MM.1S (cell line): ENCODE measurements at regions not wholly inside any gene's neighbourhood (a gene's known extent, or its start where the extent isn't known, plus 50 kb on each side); places are given as distances from the start of the nearest gene placed in this dataset.

Experiments used
- DNase-seq: peaks from one replicate; pipeline ENCODE4 v3.0.0-alpha.2; 2015
- H2AFZ ChIP-seq: fragments of 300-600 bp; sonication (generic); 2 replicates; pipeline ENCODE4 v1.6.0; 2016; ENCODE audit warnings: antibody characterized with exemption, low read length
- H3F3A ChIP-seq: fragments of 300-600 bp; sonication (generic); 2 replicates; pipeline ENCODE4 v1.6.1; 2016; ENCODE audit warnings: mild to moderate bottlenecking, antibody characterized with exemption, low read length, moderate library complexity, mixed read lengths; ENCODE audit not compliant: insufficient read depth
- H3K27ac ChIP-seq: fragments of 300-600 bp; sonication (generic); 2 replicates; pipeline ENCODE4 v1.5.1; 2016; ENCODE audit warnings: mild to moderate bottlenecking, low read length
- H3K27me3 ChIP-seq: fragments of 300-600 bp; sonication (generic); replicated peaks from 2 replicates; pipeline ENCODE4 v1.6.0; 2016; ENCODE audit warnings: low read length; ENCODE audit not compliant: insufficient read depth
- H3K36me3 ChIP-seq: fragments of 300-600 bp; sonication (generic); replicated peaks from 2 replicates; pipeline ENCODE4 v1.6.1; 2016; ENCODE audit warnings: mild to moderate bottlenecking, low read length, mixed read lengths; ENCODE audit not compliant: insufficient read depth
- H3K4me1 ChIP-seq: fragments of 300-600 bp; sonication (generic); 2 replicates; pipeline ENCODE4 v1.6.1; 2016; ENCODE audit warnings: low read length, mixed read lengths
- H3K4me2 ChIP-seq: fragments of 300-600 bp; sonication (generic); 2 replicates; pipeline ENCODE4 v1.6.0; 2016; ENCODE audit warnings: low read depth, low read length
- H3K4me3 ChIP-seq: fragments of 300-600 bp; sonication (generic); 2 replicates; pipeline ENCODE4 v1.5.1; 2016; ENCODE audit warnings: low read length, mixed read lengths
- H3K79me2 ChIP-seq: fragments of 300-600 bp; sonication (generic); 2 replicates; pipeline ENCODE4 v1.6.1; 2016; ENCODE audit warnings: mixed run types, low read length, mixed read lengths
- H3K9ac ChIP-seq: fragments of 300-600 bp; sonication (generic); 2 replicates; pipeline ENCODE4 v1.6.1; 2016; ENCODE audit warnings: low read length, mixed read lengths
- H3K9me2 ChIP-seq: fragments of 300-600 bp; sonication (generic); replicated peaks from 2 replicates; pipeline ENCODE4 v1.6.1; 2016; ENCODE audit warnings: mild to moderate bottlenecking, low read length, mixed read lengths; ENCODE audit not compliant: insufficient read depth
- H3K9me3 ChIP-seq: fragments of 300-600 bp; sonication (generic); replicated peaks from 2 replicates; pipeline ENCODE4 v1.6.1; 2016; ENCODE audit warnings: mild to moderate bottlenecking, low read length, mixed read lengths; ENCODE audit not compliant: insufficient read depth
- H4K20me1 ChIP-seq: fragments of 300-600 bp; sonication (generic); 2 replicates; pipeline ENCODE4 v1.6.1; 2016; ENCODE audit warnings: mild to moderate bottlenecking, low read length, moderate library complexity, mixed read lengths; ENCODE audit not compliant: insufficient read depth
- EZH2 ChIP-seq: fragments of 300-600 bp; sonication (generic); optimal IDR thresholded peaks from 2 replicates; pipeline ENCODE3; 2017; ENCODE audit warnings: low read depth, mild to moderate bottlenecking, antibody characterized with exemption, low read length, mixed read lengths
- EZH2phosphoT487 ChIP-seq: fragments of 300-600 bp; sonication (generic); IDR thresholded peaks from 2 replicates; pipeline ENCODE4 v1.6.1; 2018; ENCODE audit warnings: antibody characterized with exemption, low read length
- TF ChIP-seq, protein P1 (sequence below): fragments of 300-600 bp; sonication (generic); IDR thresholded peaks from 2 replicates; pipeline ENCODE4 v1.5.1; 2016; ENCODE audit warnings: antibody characterized with exemption, low read length, mixed read lengths

DNA sequence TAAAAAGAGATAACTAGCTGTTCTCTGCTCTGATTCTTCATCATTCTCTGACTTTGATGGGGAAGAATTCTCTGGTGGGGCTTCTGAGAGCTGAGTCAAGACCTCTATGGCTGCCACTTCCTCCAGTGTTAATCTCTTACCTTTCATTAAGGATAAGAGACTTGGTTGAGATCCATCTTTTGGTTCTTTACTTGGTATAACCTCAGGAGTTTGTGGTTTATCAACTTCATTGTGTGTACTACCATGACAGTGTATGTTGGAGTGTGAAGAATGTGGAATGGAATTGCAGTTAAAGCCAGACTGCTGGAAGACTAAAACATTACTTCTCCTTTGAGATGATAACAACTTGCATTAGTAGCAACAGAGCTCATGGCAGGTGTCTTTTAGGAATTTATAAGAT is 222.0 kb downstream of the SLITRK5 start:
- DNase-seq: no peak
- H3K79me2 ChIP-seq: no peaks in the 10 kb centered on the region
- no peaks in the 10 kb centered on the region for H3F3A ChIP-seq
- TF ChIP-seq, protein P1, sequence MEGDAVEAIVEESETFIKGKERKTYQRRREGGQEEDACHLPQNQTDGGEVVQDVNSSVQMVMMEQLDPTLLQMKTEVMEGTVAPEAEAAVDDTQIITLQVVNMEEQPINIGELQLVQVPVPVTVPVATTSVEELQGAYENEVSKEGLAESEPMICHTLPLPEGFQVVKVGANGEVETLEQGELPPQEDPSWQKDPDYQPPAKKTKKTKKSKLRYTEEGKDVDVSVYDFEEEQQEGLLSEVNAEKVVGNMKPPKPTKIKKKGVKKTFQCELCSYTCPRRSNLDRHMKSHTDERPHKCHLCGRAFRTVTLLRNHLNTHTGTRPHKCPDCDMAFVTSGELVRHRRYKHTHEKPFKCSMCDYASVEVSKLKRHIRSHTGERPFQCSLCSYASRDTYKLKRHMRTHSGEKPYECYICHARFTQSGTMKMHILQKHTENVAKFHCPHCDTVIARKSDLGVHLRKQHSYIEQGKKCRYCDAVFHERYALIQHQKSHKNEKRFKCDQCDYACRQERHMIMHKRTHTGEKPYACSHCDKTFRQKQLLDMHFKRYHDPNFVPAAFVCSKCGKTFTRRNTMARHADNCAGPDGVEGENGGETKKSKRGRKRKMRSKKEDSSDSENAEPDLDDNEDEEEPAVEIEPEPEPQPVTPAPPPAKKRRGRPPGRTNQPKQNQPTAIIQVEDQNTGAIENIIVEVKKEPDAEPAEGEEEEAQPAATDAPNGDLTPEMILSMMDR: no peak
- TF ChIP-seq EZH2 (no peak), EZH2phosphoT487 (no peak)
- H3K27ac ChIP-seq: no peak overlapping the region
- H3K4me1 ChIP-seq: no peaks in the 10 kb centered on the region
- no peaks in the 10 kb centered on the region for H3K36me3 ChIP-seq
- H4K20me1 ChIP-seq: no peaks in the 10 kb centered on the region
- H3K9me2 ChIP-seq: no peaks in the 10 kb centered on the region
- no peaks in the 10 kb centered on the region for H3K9me3 ChIP-seq
- no peak overlapping the region for H3K9ac ChIP-seq
- no peak overlapping the region for H3K4me2 ChIP-seq
- H3K27me3 ChIP-seq: no peaks in the 10 kb centered on the region
- H2AFZ ChIP-seq: no peak overlapping the region
- H3K4me3 ChIP-seq: no peak overlapping the region

DNA sequence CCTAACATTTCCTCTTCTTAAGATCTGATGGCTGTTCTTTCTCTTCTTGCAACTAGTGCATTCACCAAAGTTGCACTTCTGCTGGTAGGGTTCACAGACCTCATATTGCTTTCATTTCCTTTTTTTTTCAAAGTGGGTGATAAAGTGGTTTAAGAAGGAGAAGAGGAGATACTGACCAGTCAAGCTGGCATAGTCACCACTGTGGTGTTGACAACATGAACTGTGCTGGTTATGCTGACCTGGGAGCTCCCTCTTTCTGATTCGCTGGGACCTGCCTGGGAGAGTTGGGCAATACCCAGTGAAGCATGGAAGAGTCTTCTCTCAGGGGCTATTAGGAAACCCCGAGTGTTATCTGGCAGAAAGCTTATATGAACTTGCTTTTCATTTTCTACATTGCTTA is 222.9 kb downstream of the SLITRK5 start:
- Histone ChIP-seq H4K20me1 (no peaks in the 10 kb centered on the region), H3K79me2 (no peaks in the 10 kb centered on the region), H3K9me3 (no peaks in the 10 kb centered on the region), H3K4me2 (no peak overlapping the region), H3K27me3 (no peaks in the 10 kb centered on the region), H3K9ac (no peak overlapping the region), H3K9me2 (no peaks in the 10 kb centered on the region), H2AFZ (no peak overlapping the region), H3K36me3 (no peaks in the 10 kb centered on the region), H3F3A (no peaks in the 10 kb centered on the region), H3K27ac (no peak overlapping the region), H3K4me1 (no peaks in the 10 kb centered on the region), H3K4me3 (no peak overlapping the region)
- TF ChIP-seq EZH2 (no peak), EZH2phosphoT487 (no peak)
- TF ChIP-seq, protein P1: no peak
- no peak for DNase-seq

DNA sequence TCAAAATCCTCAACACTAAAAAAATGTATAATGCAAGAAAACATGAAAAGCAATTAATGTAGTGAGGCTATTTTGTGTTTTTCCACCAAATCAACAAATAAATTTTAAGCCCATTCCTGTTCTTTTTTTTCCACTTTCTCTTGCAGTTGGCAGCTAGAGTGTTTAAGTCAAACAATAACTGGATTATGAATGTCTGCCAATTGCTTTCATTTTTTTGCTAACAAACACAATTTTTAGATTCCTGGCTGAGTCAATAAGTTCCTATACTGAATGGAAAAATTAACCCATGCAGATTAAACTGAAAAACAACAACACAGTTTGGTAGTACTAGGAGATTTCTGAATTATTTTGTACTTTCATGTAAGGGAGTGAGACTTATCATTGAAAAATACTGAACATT is 232.4 kb downstream of the SLITRK5 start:
- TF ChIP-seq, protein P1: no peak
- TF ChIP-seq EZH2 (no peak), EZH2phosphoT487 (no peak)
- no peak overlapping the region for H3K9ac ChIP-seq
- H4K20me1 ChIP-seq: no peaks in the 10 kb centered on the region
- no peak overlapping the region for H3K27ac ChIP-seq
- H3F3A ChIP-seq: no peaks in the 10 kb centered on the region
- H3K4me3 ChIP-seq: no peak overlapping the region
- DNase-seq: no peak
- no peaks in the 10 kb centered on the region for H3K4me1 ChIP-seq
- no peaks in the 10 kb centered on the region for H3K27me3 ChIP-seq
- H3K4me2 ChIP-seq: no peak overlapping the region
- H2AFZ ChIP-seq: no peak overlapping the region
- H3K36me3 ChIP-seq: no peaks in the 10 kb centered on the region
- H3K9me2 ChIP-seq: no peaks in the 10 kb centered on the region
- no peaks in the 10 kb centered on the region for H3K79me2 ChIP-seq
- no peaks in the 10 kb centered on the region for H3K9me3 ChIP-seq
